ENCODE measurements at regions not wholly inside any gene's neighbourhood (a gene's known extent, or its start where the extent isn't known, plus 50 kb on each side); places are given as distances from the start of the nearest gene placed in this dataset.

- TF ChIP-seq GABPA (IDR thresholded peaks at IDR 0.05; ENCODE audit: low read depth) (no peak), SPI1 (IDR thresholded peaks at IDR 0.05; ENCODE audit: borderline replicate concordance, low read depth) (no peak), POLR2AphosphoS5 (IDR thresholded peaks at IDR 0.05; ENCODE audit: low read depth) (no peak), CTCF (IDR thresholded peaks at IDR 0.05; ENCODE audit: insufficient read depth, low read length) (no peak), REST (IDR thresholded peaks at IDR 0.05; ENCODE audit: insufficient replicate concordance, low read depth) (no peak)
- DNase-seq (ENCODE audit: low read depth in 1 of 2, low spot score in 1 of 2) = no peak
- no peak overlapping the region for H3K27ac ChIP-seq (replicated peaks)
- no peak overlapping the region for H3K4me3 ChIP-seq (replicated peaks; ENCODE audit: insufficient read depth, low read length)
- H3K27me3 ChIP-seq (ENCODE audit: insufficient read depth, poor library complexity, severe bottlenecking) = no peaks in the 10 kb centered on the region
These were observed 392.6 kb upstream of the EPHA5 start for GRCh38 chr4:66062921-66063320.

GRCh38 chr4:66062044-66062443 lies 391.8 kb upstream of the EPHA5 start:
- Histone ChIP-seq H3K4me3 (replicated peaks; ENCODE audit: insufficient read depth, low read length) (no peak overlapping the region), H3K27me3 (ENCODE audit: insufficient read depth, poor library complexity, severe bottlenecking) (no peaks in the 10 kb centered on the region), H3K27ac (replicated peaks) (no peak overlapping the region)
- no peak for TF ChIP-seq CTCF (IDR thresholded peaks at IDR 0.05; ENCODE audit: insufficient read depth, low read length)
- TF ChIP-seq REST (IDR thresholded peaks at IDR 0.05; ENCODE audit: insufficient replicate concordance, low read depth) = no peak
- TF ChIP-seq GABPA (IDR thresholded peaks at IDR 0.05; ENCODE audit: low read depth) = no peak
- TF ChIP-seq SPI1 (IDR thresholded peaks at IDR 0.05; ENCODE audit: borderline replicate concordance, low read depth) = no peak
- no peak for TF ChIP-seq POLR2AphosphoS5 (IDR thresholded peaks at IDR 0.05; ENCODE audit: low read depth)
- no peak for DNase-seq (ENCODE audit: low read depth in 1 of 2, low spot score in 1 of 2)

GRCh38 chr4:66059556-66059955 lies 389.3 kb upstream of the EPHA5 start:
- DNase-seq (ENCODE audit: low read depth in 1 of 2, low spot score in 1 of 2) = no peak

More at GRCh38 chr4:66059556-66059955, 389.3 kb upstream of the EPHA5 start:
- TF ChIP-seq CTCF (IDR thresholded peaks at IDR 0.05; ENCODE audit: insufficient read depth, low read length) (no peak), SPI1 (IDR thresholded peaks at IDR 0.05; ENCODE audit: borderline replicate concordance, low read depth) (no peak), GABPA (IDR thresholded peaks at IDR 0.05; ENCODE audit: low read depth) (no peak), REST (IDR thresholded peaks at IDR 0.05; ENCODE audit: insufficient replicate concordance, low read depth) (no peak), POLR2AphosphoS5 (IDR thresholded peaks at IDR 0.05; ENCODE audit: low read depth) (no peak)
- Histone ChIP-seq H3K27me3 (ENCODE audit: insufficient read depth, poor library complexity, severe bottlenecking) (no peaks in the 10 kb centered on the region), H3K27ac (replicated peaks) (no peak overlapping the region), H3K4me3 (replicated peaks; ENCODE audit: insufficient read depth, low read length) (no peak overlapping the region)

All from HL-60 (cell line).